RWPE1 (cell line): ENCODE measurements at regions not wholly inside any gene's neighbourhood (a gene's known extent, or its start where the extent isn't known, plus 50 kb on each side); places are given as distances from the start of the nearest gene placed in this dataset.

ENCODE experiments used
- CTCF ChIA-PET: fragments of 350-600 bp; sonication (Branson Sonifier 250); formaldehyde crosslinking; extraction: SDS; loops from one replicate; lab custom pipeline; 2021; lab: Yijun Ruan, JAX
- POLR2A ChIA-PET: fragments of 400-600 bp; formaldehyde crosslinking; extraction: SDS; loops from one replicate; lab custom pipeline; 2020; ENCODE audit warnings: antibody characterized with exemption; ENCODE audit not compliant: low non-redundant PET; lab: Yijun Ruan, JAX
- DNase-seq: peaks from one replicate; pipeline ENCODE4 v3.0.0; 2012; ENCODE audit warnings: low spot score
- H3K27ac ChIP-seq: fragments of 450-650 bp; 2 replicates; pipeline ENCODE4 v1.5.1; 2017
- TF ChIP-seq, protein P1 (sequence below): fragments of 450-650 bp; conservative IDR thresholded peaks from 2 replicates; pipeline ENCODE4 v1.5.1; 2017; ENCODE audit warnings: low read depth, mild to moderate bottlenecking

DNA sequence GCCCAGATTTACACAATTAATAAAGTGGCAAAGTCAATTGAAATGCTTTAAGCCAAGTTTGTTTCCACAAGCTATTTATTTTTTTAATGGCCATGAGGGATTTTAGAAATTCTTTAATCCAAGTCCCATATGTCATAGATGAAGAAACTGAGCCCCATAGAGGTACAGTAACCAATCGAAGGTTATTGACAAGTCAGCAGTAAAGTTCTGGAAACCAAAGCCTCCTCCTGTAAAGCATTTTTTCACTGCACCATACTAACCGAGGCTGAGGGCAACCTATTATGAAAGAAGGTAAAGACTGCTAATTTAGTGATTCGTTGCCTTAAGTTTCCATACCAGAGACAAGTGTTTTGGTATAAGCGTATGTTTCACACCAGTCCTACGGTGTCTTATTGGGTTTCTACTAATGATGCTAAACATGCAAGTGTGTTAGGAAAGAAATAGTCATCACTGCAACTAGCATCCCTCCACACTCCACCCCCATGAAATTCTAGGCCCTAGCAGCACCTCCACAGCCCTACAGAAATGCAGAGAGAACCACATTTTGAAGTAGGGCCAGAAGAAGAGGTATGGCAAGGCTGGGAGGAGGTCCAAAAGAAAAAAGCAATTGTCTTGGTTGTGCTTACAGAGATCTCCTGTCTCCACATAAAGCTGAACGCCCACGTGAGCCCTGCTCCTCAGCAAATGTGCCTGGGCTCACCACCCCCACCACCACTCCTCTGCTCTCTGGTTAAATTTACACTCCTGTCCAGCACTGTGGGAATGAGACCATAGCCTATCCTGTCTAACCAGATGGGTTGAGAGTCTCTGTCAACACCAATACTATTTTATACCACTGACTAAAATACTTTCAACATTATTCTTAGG is 271.1 kb upstream of the G2E3 start:
- POLR2A ChIA-PET: no interaction called here
- TF ChIP-seq, protein P1, sequence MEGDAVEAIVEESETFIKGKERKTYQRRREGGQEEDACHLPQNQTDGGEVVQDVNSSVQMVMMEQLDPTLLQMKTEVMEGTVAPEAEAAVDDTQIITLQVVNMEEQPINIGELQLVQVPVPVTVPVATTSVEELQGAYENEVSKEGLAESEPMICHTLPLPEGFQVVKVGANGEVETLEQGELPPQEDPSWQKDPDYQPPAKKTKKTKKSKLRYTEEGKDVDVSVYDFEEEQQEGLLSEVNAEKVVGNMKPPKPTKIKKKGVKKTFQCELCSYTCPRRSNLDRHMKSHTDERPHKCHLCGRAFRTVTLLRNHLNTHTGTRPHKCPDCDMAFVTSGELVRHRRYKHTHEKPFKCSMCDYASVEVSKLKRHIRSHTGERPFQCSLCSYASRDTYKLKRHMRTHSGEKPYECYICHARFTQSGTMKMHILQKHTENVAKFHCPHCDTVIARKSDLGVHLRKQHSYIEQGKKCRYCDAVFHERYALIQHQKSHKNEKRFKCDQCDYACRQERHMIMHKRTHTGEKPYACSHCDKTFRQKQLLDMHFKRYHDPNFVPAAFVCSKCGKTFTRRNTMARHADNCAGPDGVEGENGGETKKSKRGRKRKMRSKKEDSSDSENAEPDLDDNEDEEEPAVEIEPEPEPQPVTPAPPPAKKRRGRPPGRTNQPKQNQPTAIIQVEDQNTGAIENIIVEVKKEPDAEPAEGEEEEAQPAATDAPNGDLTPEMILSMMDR: no peak
- CTCF ChIA-PET: no interaction called here
- no peak overlapping the region for H3K27ac ChIP-seq
- no peak for DNase-seq

GRCh38 chr14:30290001-30290400 is 269.0 kb upstream of the G2E3 start:
- CTCF ChIA-PET: interaction anchor here (0.5 kb wide), 1 partner anchor 10 kb away, joined by 5 read pairs; no protein-coding TSS in a partner anchor
- H3K27ac ChIP-seq: no peak overlapping the region
- POLR2A ChIA-PET: no interaction called here
- no peak for DNase-seq
- TF ChIP-seq, protein P1: no peak

DNA sequence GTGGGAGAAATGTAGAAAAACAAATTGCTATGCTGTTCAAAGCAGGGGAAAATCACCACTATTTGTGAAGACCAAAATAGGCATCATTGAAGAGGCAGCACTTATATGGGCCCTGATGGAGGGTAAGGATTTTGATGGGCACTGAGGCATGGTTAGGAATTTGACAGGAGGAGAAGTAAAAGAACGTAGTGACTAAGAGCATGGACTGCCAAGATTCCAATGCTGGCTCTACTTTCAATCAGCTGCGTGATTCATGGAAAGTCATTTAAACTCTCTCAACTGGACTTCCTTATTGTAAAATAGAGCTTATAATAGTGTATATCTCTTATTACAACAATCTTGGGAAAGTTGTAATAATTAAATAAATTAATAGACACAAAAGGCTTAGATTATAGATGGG is 267.7 kb upstream of the G2E3 start:
- ChIA-PET POLR2A (no interaction called here), CTCF (no interaction called here)
- H3K27ac ChIP-seq: no peak overlapping the region
- TF ChIP-seq, protein P1: no peak
- DNase-seq: peak; percentile 54

DNA sequence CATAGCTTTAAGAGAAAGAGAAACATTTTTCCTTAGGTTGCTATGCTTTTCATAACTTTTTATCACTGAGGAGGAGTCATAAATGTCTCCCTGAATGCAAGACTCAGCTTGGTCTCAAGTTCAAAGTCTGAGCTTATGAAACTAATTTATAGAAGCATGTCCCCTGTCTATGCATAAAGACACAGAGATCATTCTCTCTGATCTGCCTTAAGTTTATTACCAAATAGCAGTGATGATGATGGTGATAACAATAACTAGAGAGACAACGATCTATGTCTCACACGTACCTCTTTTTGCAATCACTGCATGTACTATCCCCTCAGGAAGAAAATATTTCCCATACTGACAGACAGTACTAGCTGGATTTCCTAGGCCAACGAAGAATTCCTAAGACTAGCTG is 266.4 kb upstream of the G2E3 start:
- ChIA-PET POLR2A (no interaction called here), CTCF (no interaction called here)
- no peak for DNase-seq
- H3K27ac ChIP-seq: no peak overlapping the region
- TF ChIP-seq, protein P1: no peak

- POLR2A ChIA-PET: no interaction called here
- TF ChIP-seq, protein P1: no peak
- DNase-seq: peak; percentile 14
- CTCF ChIA-PET: no interaction called here
- H3K27ac ChIP-seq: no peak overlapping the region
These were observed 263.0 kb upstream of the G2E3 start for GRCh38 chr14:30295980-30296379.

DNA sequence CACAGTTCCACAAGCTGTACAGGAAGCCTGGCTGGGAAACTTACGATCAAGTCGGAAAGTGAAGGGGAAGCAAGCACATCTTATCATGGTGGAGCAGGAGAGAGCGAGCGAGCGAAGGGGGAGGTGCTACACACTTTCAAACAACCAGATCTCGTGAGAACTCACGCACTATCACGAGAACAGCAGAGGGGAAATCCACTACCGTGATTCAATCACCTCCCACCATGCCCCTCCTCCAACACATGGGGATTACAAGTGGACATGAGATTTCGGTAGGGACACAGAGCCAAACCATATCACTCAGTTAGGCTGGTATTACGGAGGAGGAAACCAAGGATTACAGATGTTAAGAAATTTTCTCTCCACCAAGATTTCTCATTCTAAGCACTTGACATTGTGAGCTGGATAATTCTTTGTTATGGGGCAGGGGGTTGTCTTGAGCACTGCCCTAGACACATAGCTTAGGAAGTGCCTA is 262.0 kb upstream of the G2E3 start:
- POLR2A ChIA-PET: interaction anchor here (0.6 kb wide), 1 partner anchor 759 kb away, joined by 4 read pairs; no protein-coding TSS in a partner anchor
- CTCF ChIA-PET: no interaction called here
- DNase-seq: no peak
- no peak overlapping the region for H3K27ac ChIP-seq
- TF ChIP-seq, protein P1: no peak
